ENCODE measurements at regions not wholly inside any gene's neighbourhood (a gene's known extent, or its start where the extent isn't known, plus 50 kb on each side); places are given as distances from the start of the nearest gene placed in this dataset.

- TF ChIP-seq EZH2 (IDR thresholded peaks at IDR 0.05; ENCODE audit: borderline replicate concordance, low read depth, low read length, poor library complexity, severe bottlenecking) (no peak), CTCF (conservative IDR thresholded peaks at IDR 0.05; ENCODE audit: low read depth, low read length) (no peak)
Observed at GRCh38 chr6:144986271-144986670, 701.1 kb downstream of the UTRN start.
